Fibroblast of lung (primary cell): ENCODE measurements at regions not wholly inside any gene's neighbourhood (a gene's known extent, or its start where the extent isn't known, plus 50 kb on each side); places are given as distances from the start of the nearest gene placed in this dataset.

Experiments
- DNase-seq, 2 donors: peaks; one replicate each; pipeline versions ENCODE4 v3.0.0 to v3.0.0-alpha.2; 2010; ENCODE audit warnings: low read depth in 2 of 2
- H2AFZ ChIP-seq: 2 replicates; pipeline ENCODE4 v1.5.1; 2012; ENCODE audit warnings: low read length, control low read depth, inconsistent platforms
- H3K27ac ChIP-seq: 2 replicates; pipeline ENCODE4 v1.5.1; 2011; ENCODE audit warnings: low read length, control low read depth; ENCODE audit not compliant: insufficient read depth
- H3K27me3 ChIP-seq: 2 replicates; pipeline ENCODE4 v1.5.1; 2011; ENCODE audit warnings: mild to moderate bottlenecking, low read length; ENCODE audit not compliant: control insufficient read depth, insufficient read depth
- H3K36me3 ChIP-seq: 2 replicates; pipeline ENCODE4 v1.5.1; 2011; ENCODE audit warnings: low read length; ENCODE audit not compliant: control insufficient read depth, insufficient read depth
- H3K4me1 ChIP-seq: 2 replicates; pipeline ENCODE4 v1.5.1; 2011; ENCODE audit warnings: low read length; ENCODE audit not compliant: control insufficient read depth, insufficient read depth; ENCODE audit errors: extremely low read depth
- H3K4me2 ChIP-seq: 2 replicates; pipeline ENCODE4 v1.5.1; 2011; ENCODE audit warnings: low read length, control low read depth; ENCODE audit not compliant: insufficient read depth; ENCODE audit errors: extremely low read depth
- H3K4me3 ChIP-seq, 4 experiments: fragments of 200-600 bp in 1 of 4; sonication (generic) in 1 of 4; replicated peaks in 1 of 4; 2 replicates each; pipeline ENCODE4 v1.5.1; 2011 to 2016; ENCODE audit warnings: low read length in 4 of 4, low read depth in 3 of 4, mild to moderate bottlenecking in 3 of 4, control low read depth in 2 of 4, inconsistent platforms in 1 of 4, mixed read lengths in 1 of 4; ENCODE audit not compliant: insufficient read depth in 1 of 4; ENCODE audit errors: control extremely low read depth in 1 of 4
- H3K79me2 ChIP-seq: 2 replicates; pipeline ENCODE4 v1.5.1; 2012; ENCODE audit warnings: mild to moderate bottlenecking, low read length, inconsistent platforms; ENCODE audit not compliant: control insufficient read depth, insufficient read depth
- H3K9ac ChIP-seq: 2 replicates; pipeline ENCODE4 v1.5.1; 2011; ENCODE audit warnings: mild to moderate bottlenecking, low read length, control low read depth; ENCODE audit not compliant: insufficient read depth
- H3K9me3 ChIP-seq: 2 replicates; pipeline ENCODE4 v1.5.1; 2012; ENCODE audit warnings: low read depth, low read length; ENCODE audit not compliant: control insufficient read depth, insufficient read depth
- H4K20me1 ChIP-seq: 2 replicates; pipeline ENCODE4 v1.5.1; 2011; ENCODE audit warnings: low read length; ENCODE audit not compliant: control insufficient read depth, insufficient read depth; ENCODE audit errors: extremely low read depth
- CTCF ChIP-seq, 2 donors: IDR thresholded peaks in 1 of 2; conservative IDR thresholded peaks in 1 of 2; 1 replicate in 1 of 2; 2 replicates in 1 of 2; pipeline ENCODE4 v1.5.1; 2011 to 2012; ENCODE audit warnings: low read length in 2 of 2, control low read depth in 1 of 2, inconsistent platforms in 1 of 2, low read depth in 1 of 2, mild to moderate bottlenecking in 1 of 2
- EZH2 ChIP-seq: IDR thresholded peaks from 2 replicates; pipeline ENCODE4 v1.5.1; 2012; ENCODE audit warnings: low read length, control low read depth, mild to moderate bottlenecking; ENCODE audit errors: missing control alignments

GRCh38 chr15:25965326-25965725 lies 102.2 kb upstream of the ATP10A start:
- no peak overlapping the region for H3K4me3 ChIP-seq
- no peak for DNase-seq
- H4K20me1 ChIP-seq = no peaks in the 10 kb centered on the region
- H3K27me3 ChIP-seq = no peaks in the 10 kb centered on the region
- H3K9ac ChIP-seq = no peak overlapping the region
- no peaks in the 10 kb centered on the region for H3K79me2 ChIP-seq
- no peaks in the 10 kb centered on the region for H3K36me3 ChIP-seq
- no peaks in the 10 kb centered on the region for H3K4me1 ChIP-seq
- no peak overlapping the region for H3K27ac ChIP-seq
- TF ChIP-seq EZH2 = no peak
- TF ChIP-seq CTCF (conservative IDR thresholded peaks at IDR 0.05 in 1 of 2, IDR thresholded peaks at IDR 0.05 in 1 of 2; ENCODE audit: low read depth in 1 of 2, low read length in 2 of 2) = no peak
- no peak overlapping the region for H3K4me2 ChIP-seq
- no peaks in the 10 kb centered on the region for H3K9me3 ChIP-seq
- no peak overlapping the region for H2AFZ ChIP-seq

DNA sequence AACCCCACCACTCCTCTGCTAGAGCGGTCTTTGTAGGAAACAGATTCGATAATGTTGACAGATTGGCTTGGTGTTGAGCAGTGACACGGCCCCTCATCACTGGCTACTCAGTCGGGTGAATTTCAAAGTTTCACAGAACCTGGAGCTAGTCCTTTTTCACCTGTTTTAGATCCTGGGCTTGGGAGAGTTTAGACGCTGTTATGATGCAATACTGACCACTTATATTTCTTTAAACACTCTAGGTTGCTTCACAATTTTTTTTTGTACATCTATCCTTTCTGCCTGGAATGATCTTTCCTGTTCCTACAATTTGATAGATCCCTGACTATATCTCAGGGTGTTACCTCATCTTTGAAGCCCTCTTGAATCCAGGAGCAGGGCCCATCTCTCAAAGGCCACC lies 97.1 kb upstream of the ATP10A start:
- H4K20me1 ChIP-seq = no peaks in the 10 kb centered on the region
- H3K9ac ChIP-seq = no peak overlapping the region
- H3K79me2 ChIP-seq = no peaks in the 10 kb centered on the region
- H3K27me3 ChIP-seq = no peaks in the 10 kb centered on the region
- no peak overlapping the region for H3K4me3 ChIP-seq
- H3K4me1 ChIP-seq = no peaks in the 10 kb centered on the region
- H3K36me3 ChIP-seq = no peaks in the 10 kb centered on the region
- TF ChIP-seq EZH2 (no peak), CTCF (conservative IDR thresholded peaks at IDR 0.05 in 1 of 2, IDR thresholded peaks at IDR 0.05 in 1 of 2; ENCODE audit: low read depth in 1 of 2, low read length in 2 of 2) (no peak)
- H3K27ac ChIP-seq = no peak overlapping the region
- H3K9me3 ChIP-seq = no peaks in the 10 kb centered on the region
- no peak overlapping the region for H3K4me2 ChIP-seq
- H2AFZ ChIP-seq = no peak overlapping the region
- no peak for DNase-seq

DNA sequence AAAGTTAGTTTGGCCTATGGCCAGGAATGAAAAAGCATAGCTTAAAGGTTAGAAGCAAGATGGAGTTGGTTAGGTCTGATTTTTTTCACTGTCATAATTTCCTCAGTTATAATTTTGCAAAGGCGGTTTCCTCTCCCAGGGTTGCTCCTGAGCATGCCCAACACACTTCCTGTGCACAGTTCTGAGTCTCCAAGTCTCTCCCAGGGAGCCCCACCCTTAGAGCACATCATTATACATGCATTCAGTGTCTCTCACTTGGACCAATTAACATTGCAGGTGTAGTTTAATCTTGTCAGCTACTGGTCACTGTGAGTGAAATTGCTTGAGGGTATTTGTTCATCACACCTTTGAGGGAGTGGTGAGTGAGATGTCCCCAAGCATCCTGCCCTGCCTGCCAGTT lies 96.0 kb upstream of the ATP10A start:
- Histone ChIP-seq H3K4me2 (no peak overlapping the region), H4K20me1 (no peaks in the 10 kb centered on the region), H3K4me1 (no peaks in the 10 kb centered on the region), H3K79me2 (no peaks in the 10 kb centered on the region), H3K36me3 (no peaks in the 10 kb centered on the region), H3K9me3 (no peaks in the 10 kb centered on the region), H3K27ac (no peak overlapping the region), H3K27me3 (no peaks in the 10 kb centered on the region), H3K9ac (no peak overlapping the region), H3K4me3 (no peak overlapping the region), H2AFZ (no peak overlapping the region)
- no peak for DNase-seq
- TF ChIP-seq CTCF (conservative IDR thresholded peaks at IDR 0.05 in 1 of 2, IDR thresholded peaks at IDR 0.05 in 1 of 2; ENCODE audit: low read depth in 1 of 2, low read length in 2 of 2) = no peak
- no peak for TF ChIP-seq EZH2
